ENCODE measurements at regions not wholly inside any gene's neighbourhood (a gene's known extent, or its start where the extent isn't known, plus 50 kb on each side); places are given as distances from the start of the nearest gene placed in this dataset.

- TF ChIP-seq CTCF (IDR thresholded peaks at IDR 0.05) (no peak), POLR2A (IDR thresholded peaks at IDR 0.05) (no peak), EP300 (IDR thresholded peaks at IDR 0.05) (no peak)
Observed at GRCh38 chr3:13233487-13234485, 160.6 kb upstream of the IQSEC1 start.

Measured in ovary (tissue), 3 donors.